ENCODE measurements at regions not wholly inside any gene's neighbourhood (a gene's known extent, or its start where the extent isn't known, plus 50 kb on each side); places are given as distances from the start of the nearest gene placed in this dataset.

DNA sequence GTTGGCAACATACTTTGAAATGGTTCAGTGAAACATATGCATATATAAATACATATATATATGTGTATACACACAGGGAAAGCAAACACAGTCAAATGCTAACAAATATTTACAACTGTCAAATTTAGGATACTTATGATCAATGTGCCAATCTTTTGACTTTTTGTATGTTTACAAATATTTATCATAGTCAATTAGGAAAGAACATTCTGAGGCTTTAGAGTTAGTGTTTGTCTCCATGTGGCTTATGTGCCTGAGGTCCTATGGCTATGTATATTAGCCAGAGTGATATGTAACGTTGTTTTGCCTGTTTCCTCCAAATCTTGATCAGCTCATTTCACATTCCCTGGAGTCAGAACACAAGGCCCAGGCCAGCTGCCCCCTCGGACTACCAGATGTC, 126.5 kb upstream of the MAN1A1 start:
- no peak for DNase-seq (ENCODE audit: low read depth in 1 of 2, low spot score in 1 of 2)
- TF ChIP-seq, protein P1, sequence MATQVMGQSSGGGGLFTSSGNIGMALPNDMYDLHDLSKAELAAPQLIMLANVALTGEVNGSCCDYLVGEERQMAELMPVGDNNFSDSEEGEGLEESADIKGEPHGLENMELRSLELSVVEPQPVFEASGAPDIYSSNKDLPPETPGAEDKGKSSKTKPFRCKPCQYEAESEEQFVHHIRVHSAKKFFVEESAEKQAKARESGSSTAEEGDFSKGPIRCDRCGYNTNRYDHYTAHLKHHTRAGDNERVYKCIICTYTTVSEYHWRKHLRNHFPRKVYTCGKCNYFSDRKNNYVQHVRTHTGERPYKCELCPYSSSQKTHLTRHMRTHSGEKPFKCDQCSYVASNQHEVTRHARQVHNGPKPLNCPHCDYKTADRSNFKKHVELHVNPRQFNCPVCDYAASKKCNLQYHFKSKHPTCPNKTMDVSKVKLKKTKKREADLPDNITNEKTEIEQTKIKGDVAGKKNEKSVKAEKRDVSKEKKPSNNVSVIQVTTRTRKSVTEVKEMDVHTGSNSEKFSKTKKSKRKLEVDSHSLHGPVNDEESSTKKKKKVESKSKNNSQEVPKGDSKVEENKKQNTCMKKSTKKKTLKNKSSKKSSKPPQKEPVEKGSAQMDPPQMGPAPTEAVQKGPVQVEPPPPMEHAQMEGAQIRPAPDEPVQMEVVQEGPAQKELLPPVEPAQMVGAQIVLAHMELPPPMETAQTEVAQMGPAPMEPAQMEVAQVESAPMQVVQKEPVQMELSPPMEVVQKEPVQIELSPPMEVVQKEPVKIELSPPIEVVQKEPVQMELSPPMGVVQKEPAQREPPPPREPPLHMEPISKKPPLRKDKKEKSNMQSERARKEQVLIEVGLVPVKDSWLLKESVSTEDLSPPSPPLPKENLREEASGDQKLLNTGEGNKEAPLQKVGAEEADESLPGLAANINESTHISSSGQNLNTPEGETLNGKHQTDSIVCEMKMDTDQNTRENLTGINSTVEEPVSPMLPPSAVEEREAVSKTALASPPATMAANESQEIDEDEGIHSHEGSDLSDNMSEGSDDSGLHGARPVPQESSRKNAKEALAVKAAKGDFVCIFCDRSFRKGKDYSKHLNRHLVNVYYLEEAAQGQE (IDR thresholded peaks at IDR 0.05; ENCODE audit: insufficient replicate concordance, low read depth), result no peak
- no peak for TF ChIP-seq POLR2AphosphoS5 (IDR thresholded peaks at IDR 0.05; ENCODE audit: low read depth)
- TF ChIP-seq, protein P2, sequence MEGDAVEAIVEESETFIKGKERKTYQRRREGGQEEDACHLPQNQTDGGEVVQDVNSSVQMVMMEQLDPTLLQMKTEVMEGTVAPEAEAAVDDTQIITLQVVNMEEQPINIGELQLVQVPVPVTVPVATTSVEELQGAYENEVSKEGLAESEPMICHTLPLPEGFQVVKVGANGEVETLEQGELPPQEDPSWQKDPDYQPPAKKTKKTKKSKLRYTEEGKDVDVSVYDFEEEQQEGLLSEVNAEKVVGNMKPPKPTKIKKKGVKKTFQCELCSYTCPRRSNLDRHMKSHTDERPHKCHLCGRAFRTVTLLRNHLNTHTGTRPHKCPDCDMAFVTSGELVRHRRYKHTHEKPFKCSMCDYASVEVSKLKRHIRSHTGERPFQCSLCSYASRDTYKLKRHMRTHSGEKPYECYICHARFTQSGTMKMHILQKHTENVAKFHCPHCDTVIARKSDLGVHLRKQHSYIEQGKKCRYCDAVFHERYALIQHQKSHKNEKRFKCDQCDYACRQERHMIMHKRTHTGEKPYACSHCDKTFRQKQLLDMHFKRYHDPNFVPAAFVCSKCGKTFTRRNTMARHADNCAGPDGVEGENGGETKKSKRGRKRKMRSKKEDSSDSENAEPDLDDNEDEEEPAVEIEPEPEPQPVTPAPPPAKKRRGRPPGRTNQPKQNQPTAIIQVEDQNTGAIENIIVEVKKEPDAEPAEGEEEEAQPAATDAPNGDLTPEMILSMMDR (IDR thresholded peaks at IDR 0.05; ENCODE audit: insufficient read depth, low read length), result no peak
- TF ChIP-seq GABPA (IDR thresholded peaks at IDR 0.05; ENCODE audit: low read depth), result no peak
- no peak for TF ChIP-seq SPI1 (IDR thresholded peaks at IDR 0.05; ENCODE audit: borderline replicate concordance, low read depth)
- Histone ChIP-seq H3K4me3 (replicated peaks; ENCODE audit: insufficient read depth, low read length) (no peak overlapping the region), H3K27ac (replicated peaks) (no peak overlapping the region), H3K27me3 (ENCODE audit: insufficient read depth, poor library complexity, severe bottlenecking) (no peaks in the 10 kb centered on the region)

DNA sequence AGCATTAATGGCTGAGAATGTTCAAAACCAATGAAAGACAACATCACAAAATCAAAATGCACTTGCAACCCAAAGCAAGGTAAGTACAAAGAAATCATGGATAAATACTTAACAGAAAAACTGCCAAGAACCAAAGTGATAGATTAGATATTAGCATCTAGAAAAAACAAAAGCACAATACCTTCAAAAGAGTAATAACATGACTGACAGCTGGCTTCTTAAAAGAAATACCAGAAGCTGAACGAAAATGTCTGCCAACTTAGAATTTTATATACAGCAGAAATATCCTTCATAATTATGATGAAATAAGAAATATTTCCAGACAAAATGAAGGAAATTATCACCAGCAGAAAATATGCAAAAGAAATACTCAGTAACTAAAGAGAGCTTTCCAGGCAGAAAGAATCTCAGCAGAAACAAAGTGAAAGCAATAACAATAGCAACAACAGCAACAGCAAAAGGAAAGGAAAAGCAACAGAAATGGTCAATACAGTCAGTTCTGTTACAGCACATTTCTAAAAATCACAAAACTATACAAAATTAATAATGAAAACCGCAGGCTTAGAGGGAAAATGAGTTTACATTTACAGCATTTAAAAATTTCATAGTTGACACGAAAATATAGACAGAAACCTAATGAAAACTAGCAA, 121.5 kb upstream of the MAN1A1 start:
- Histone ChIP-seq H3K27me3 (ENCODE audit: insufficient read depth, poor library complexity, severe bottlenecking) (no peaks in the 10 kb centered on the region), H3K27ac (replicated peaks) (no peak overlapping the region), H3K4me3 (replicated peaks; ENCODE audit: insufficient read depth, low read length) (no peak overlapping the region)
- no peak for DNase-seq (ENCODE audit: low read depth in 1 of 2, low spot score in 1 of 2)
- TF ChIP-seq, protein P1 (IDR thresholded peaks at IDR 0.05; ENCODE audit: insufficient replicate concordance, low read depth), result no peak
- TF ChIP-seq GABPA (IDR thresholded peaks at IDR 0.05; ENCODE audit: low read depth) (no peak), SPI1 (IDR thresholded peaks at IDR 0.05; ENCODE audit: borderline replicate concordance, low read depth) (no peak), POLR2AphosphoS5 (IDR thresholded peaks at IDR 0.05; ENCODE audit: low read depth) (no peak)
- TF ChIP-seq, protein P2 (IDR thresholded peaks at IDR 0.05; ENCODE audit: insufficient read depth, low read length), result no peak

DNA sequence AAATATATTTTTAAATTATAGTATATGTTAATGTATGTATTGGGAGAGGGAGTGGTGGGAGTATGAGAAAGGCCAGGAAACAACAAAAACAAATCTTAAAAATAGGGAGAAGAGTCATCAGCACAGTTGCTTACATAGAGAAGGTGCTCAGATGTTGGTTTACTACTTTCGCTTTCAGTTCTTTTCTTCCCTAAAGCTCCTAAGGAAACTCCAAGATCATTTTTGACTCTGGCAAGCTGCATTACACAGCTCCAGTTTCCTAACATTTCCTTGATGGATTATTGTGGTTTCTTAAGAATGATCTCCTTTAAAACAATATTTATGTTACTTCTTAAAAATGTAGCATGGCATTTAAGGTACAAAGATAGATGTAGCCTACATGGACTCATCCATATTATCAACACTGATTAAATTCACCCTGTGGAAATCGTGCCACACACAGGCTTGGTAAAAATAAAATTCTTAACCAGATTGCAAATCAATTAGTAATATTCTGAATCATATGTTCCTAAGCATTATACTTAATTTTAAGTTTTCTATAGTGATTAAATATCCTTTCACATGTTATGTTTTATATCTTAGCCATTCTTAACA, 118.0 kb upstream of the MAN1A1 start:
- Histone ChIP-seq H3K27ac (replicated peaks) (no peak overlapping the region), H3K4me3 (replicated peaks; ENCODE audit: insufficient read depth, low read length) (no peak overlapping the region), H3K27me3 (ENCODE audit: insufficient read depth, poor library complexity, severe bottlenecking) (no peaks in the 10 kb centered on the region)
- TF ChIP-seq POLR2AphosphoS5 (IDR thresholded peaks at IDR 0.05; ENCODE audit: low read depth) (no peak), GABPA (IDR thresholded peaks at IDR 0.05; ENCODE audit: low read depth) (no peak), SPI1 (IDR thresholded peaks at IDR 0.05; ENCODE audit: borderline replicate concordance, low read depth) (no peak)
- TF ChIP-seq, protein P1 (IDR thresholded peaks at IDR 0.05; ENCODE audit: insufficient replicate concordance, low read depth), result no peak
- TF ChIP-seq, protein P2 (IDR thresholded peaks at IDR 0.05; ENCODE audit: insufficient read depth, low read length), result no peak
- DNase-seq (ENCODE audit: low read depth in 1 of 2, low spot score in 1 of 2), result no peak

Measured in HL-60 (cell line).